ENCODE measurements at regions not wholly inside any gene's neighbourhood (a gene's known extent, or its start where the extent isn't known, plus 50 kb on each side); places are given as distances from the start of the nearest gene placed in this dataset.

GRCh38 chr15:62403164-62403809 is 238.2 kb upstream of the C2CD4B start:
- Histone ChIP-seq H3K9me3 (ENCODE audit: control insufficient read depth, insufficient read depth, low read length) (peaks cover 14% of the 10 kb centered on the region), H3K27ac (ENCODE audit: low read depth, low read length) (no peak overlapping the region), H3K4me3 (ENCODE audit: low read depth, low read length) (no peak overlapping the region), H3K27me3 (ENCODE audit: control insufficient read depth, insufficient read depth, low read length) (no peaks in the 10 kb centered on the region)
- POLR2A ChIA-PET, result no interaction called here
- CTCF ChIA-PET, result no interaction called here
- TF ChIP-seq, protein P1, sequence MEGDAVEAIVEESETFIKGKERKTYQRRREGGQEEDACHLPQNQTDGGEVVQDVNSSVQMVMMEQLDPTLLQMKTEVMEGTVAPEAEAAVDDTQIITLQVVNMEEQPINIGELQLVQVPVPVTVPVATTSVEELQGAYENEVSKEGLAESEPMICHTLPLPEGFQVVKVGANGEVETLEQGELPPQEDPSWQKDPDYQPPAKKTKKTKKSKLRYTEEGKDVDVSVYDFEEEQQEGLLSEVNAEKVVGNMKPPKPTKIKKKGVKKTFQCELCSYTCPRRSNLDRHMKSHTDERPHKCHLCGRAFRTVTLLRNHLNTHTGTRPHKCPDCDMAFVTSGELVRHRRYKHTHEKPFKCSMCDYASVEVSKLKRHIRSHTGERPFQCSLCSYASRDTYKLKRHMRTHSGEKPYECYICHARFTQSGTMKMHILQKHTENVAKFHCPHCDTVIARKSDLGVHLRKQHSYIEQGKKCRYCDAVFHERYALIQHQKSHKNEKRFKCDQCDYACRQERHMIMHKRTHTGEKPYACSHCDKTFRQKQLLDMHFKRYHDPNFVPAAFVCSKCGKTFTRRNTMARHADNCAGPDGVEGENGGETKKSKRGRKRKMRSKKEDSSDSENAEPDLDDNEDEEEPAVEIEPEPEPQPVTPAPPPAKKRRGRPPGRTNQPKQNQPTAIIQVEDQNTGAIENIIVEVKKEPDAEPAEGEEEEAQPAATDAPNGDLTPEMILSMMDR (IDR thresholded peaks at IDR 0.05; ENCODE audit: low read depth, low read length), result no peak
- no peak for DNase-seq (ENCODE audit: low read depth, low spot score)

DNA sequence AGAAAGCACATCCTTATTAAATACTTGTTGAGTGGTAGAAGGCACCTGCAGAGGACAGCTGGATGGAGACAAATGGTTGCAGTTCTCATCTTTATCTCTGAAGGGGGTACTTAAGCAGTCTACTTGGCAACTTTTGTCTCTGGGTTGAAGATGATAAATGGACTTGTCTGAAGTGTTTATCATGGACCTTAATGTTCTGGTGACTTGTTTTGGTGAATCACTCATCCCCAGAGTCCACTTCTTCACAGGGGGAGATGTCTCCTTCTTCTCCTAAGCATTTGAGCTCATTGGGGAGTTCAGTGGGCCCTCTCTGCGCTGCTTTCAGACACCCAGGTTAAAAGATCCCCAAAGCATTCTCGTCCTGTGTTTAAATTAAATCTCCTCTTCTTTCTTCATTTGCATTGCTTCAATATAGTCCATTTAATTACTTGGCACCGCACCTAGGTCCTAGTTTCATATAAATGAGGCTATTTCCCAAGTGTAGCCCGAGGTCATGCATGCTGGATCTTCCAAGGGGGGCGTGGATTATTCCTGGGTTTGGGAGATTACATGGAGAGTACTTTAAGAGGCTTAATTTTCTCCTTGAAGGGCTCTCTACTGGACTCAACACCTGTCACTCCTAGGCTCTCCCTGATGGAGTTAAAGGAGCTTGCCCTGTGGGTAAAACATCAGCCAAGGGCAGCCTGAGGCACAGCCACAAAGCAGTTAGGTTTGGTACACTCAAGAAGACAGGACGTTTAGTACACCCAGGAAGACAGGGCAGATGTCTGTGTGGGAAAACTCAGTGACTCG is 239.3 kb upstream of the C2CD4B start:
- DNase-seq (ENCODE audit: low read depth, low spot score), result no peak
- TF ChIP-seq, protein P1 (IDR thresholded peaks at IDR 0.05; ENCODE audit: low read depth, low read length), result no peak
- CTCF ChIA-PET, result interaction anchor here (1.3 kb wide), 1 partner anchor 338 kb away, joined by 6 read pairs; no protein-coding TSS in a partner anchor
- Histone ChIP-seq H3K27me3 (ENCODE audit: control insufficient read depth, insufficient read depth, low read length) (no peaks in the 10 kb centered on the region), H3K4me3 (ENCODE audit: low read depth, low read length) (no peak overlapping the region), H3K27ac (ENCODE audit: low read depth, low read length) (no peak overlapping the region), H3K9me3 (ENCODE audit: control insufficient read depth, insufficient read depth, low read length) (peaks cover 6% of the 10 kb centered on the region; the same call in 1 of the 2 replicates)
- POLR2A ChIA-PET, result interaction anchor here (1.1 kb wide), 1 partner anchor 81 kb away, joined by 5 read pairs; no protein-coding TSS in a partner anchor

- TF ChIP-seq, protein P1 (IDR thresholded peaks at IDR 0.05; ENCODE audit: low read depth, low read length), result no peak
- Histone ChIP-seq H3K27me3 (ENCODE audit: control insufficient read depth, insufficient read depth, low read length) (no peaks in the 10 kb centered on the region), H3K9me3 (ENCODE audit: control insufficient read depth, insufficient read depth, low read length) (no peaks in the 10 kb centered on the region), H3K27ac (ENCODE audit: low read depth, low read length) (no peak overlapping the region), H3K4me3 (ENCODE audit: low read depth, low read length) (no peak overlapping the region)
- POLR2A ChIA-PET, result no interaction called here
- CTCF ChIA-PET, result interaction anchor here (1.1 to 2.1 kb wide), 2 partner anchors 14 to 336 kb away, joined by 3 to 9 read pairs; no protein-coding TSS in a partner anchor
- DNase-seq (ENCODE audit: low read depth, low spot score), result no peak
Observed at GRCh38 chr15:62406305-62406891, 241.3 kb upstream of the C2CD4B start.

- H3K27me3 ChIP-seq (ENCODE audit: control insufficient read depth, insufficient read depth, low read length), result no peaks in the 10 kb centered on the region
- POLR2A ChIA-PET, result no interaction called here
- no peaks in the 10 kb centered on the region for H3K9me3 ChIP-seq (ENCODE audit: control insufficient read depth, insufficient read depth, low read length)
- TF ChIP-seq, protein P1 (IDR thresholded peaks at IDR 0.05; ENCODE audit: low read depth, low read length), result no peak
- no peak overlapping the region for H3K27ac ChIP-seq (ENCODE audit: low read depth, low read length)
- H3K4me3 ChIP-seq (ENCODE audit: low read depth, low read length), result no peak overlapping the region
- CTCF ChIA-PET, result interaction anchor here (2.1 kb wide), 1 partner anchor 15 kb away, joined by 9 read pairs; no protein-coding TSS in a partner anchor
- no peak for DNase-seq (ENCODE audit: low read depth, low spot score)
Observed at GRCh38 chr15:62407216-62407615, 242.1 kb upstream of the C2CD4B start.

- Histone ChIP-seq H3K4me3 (ENCODE audit: low read depth, low read length) (no peak overlapping the region), H3K27ac (ENCODE audit: low read depth, low read length) (no peak overlapping the region), H3K27me3 (ENCODE audit: control insufficient read depth, insufficient read depth, low read length) (no peaks in the 10 kb centered on the region), H3K9me3 (ENCODE audit: control insufficient read depth, insufficient read depth, low read length) (no peaks in the 10 kb centered on the region)
- CTCF ChIA-PET, result no interaction called here
- DNase-seq (ENCODE audit: low read depth, low spot score), result no peak
- POLR2A ChIA-PET, result no interaction called here
- TF ChIP-seq, protein P1 (IDR thresholded peaks at IDR 0.05; ENCODE audit: low read depth, low read length), result no peak
Observed at GRCh38 chr15:62407962-62408361, 242.9 kb upstream of the C2CD4B start.

All from AG04450 (cell line).